ENCODE measurements at regions not wholly inside any gene's neighbourhood (a gene's known extent, or its start where the extent isn't known, plus 50 kb on each side); places are given as distances from the start of the nearest gene placed in this dataset.

- Mint-ChIP-seq H3K4me1 (ENCODE audit: low read depth) (no peaks in the 10 kb centered on the region), H3K27me3 (ENCODE audit: low read depth) (no peaks in the 10 kb centered on the region), H3K9me3 (no peaks in the 10 kb centered on the region), H3K36me3 (ENCODE audit: insufficient read depth) (no peaks in the 10 kb centered on the region), H3K4me3 (no peak overlapping the region)
- DNase-seq (no peak), ATAC-seq (no peak)
Measured at GRCh38 chr3:148070041-148070440, 627.7 kb upstream of the AGTR1 start.

- H3K4me3 Mint-ChIP-seq, result no peak overlapping the region
- no peaks in the 10 kb centered on the region for H3K36me3 Mint-ChIP-seq (ENCODE audit: insufficient read depth)
- DNase-seq (no peak), ATAC-seq (no peak)
- H3K27me3 Mint-ChIP-seq (ENCODE audit: low read depth), result no peaks in the 10 kb centered on the region
- H3K4me1 Mint-ChIP-seq (ENCODE audit: low read depth), result no peaks in the 10 kb centered on the region
- no peaks in the 10 kb centered on the region for H3K9me3 Mint-ChIP-seq
Measured at GRCh38 chr3:148073721-148074456, 623.8 kb upstream of the AGTR1 start.

- Mint-ChIP-seq H3K4me3 (no peak overlapping the region), H3K4me1 (ENCODE audit: low read depth) (no peaks in the 10 kb centered on the region), H3K36me3 (ENCODE audit: insufficient read depth) (no peaks in the 10 kb centered on the region), H3K9me3 (no peaks in the 10 kb centered on the region), H3K27me3 (ENCODE audit: low read depth) (no peaks in the 10 kb centered on the region)
- ATAC-seq, result no peak
- no peak for DNase-seq
Measured at GRCh38 chr3:148074946-148075345, 622.8 kb upstream of the AGTR1 start.

GRCh38 chr3:148075771-148076716 lies 621.7 kb upstream of the AGTR1 start:
- ATAC-seq, result no peak

GRCh38 chr3:148077318-148077923 lies 620.3 kb upstream of the AGTR1 start:
- Mint-ChIP-seq H3K4me1 (ENCODE audit: low read depth) (no peaks in the 10 kb centered on the region), H3K36me3 (ENCODE audit: insufficient read depth) (no peaks in the 10 kb centered on the region), H3K9me3 (no peaks in the 10 kb centered on the region), H3K4me3 (no peak overlapping the region), H3K27me3 (ENCODE audit: low read depth) (no peaks in the 10 kb centered on the region)
- no peak for ATAC-seq
- no peak for DNase-seq

More at GRCh38 chr3:148075771-148076716, 621.7 kb upstream of the AGTR1 start:
- H3K4me1 Mint-ChIP-seq (ENCODE audit: low read depth), result no peaks in the 10 kb centered on the region
- no peak overlapping the region for H3K4me3 Mint-ChIP-seq
- H3K36me3 Mint-ChIP-seq (ENCODE audit: insufficient read depth), result no peaks in the 10 kb centered on the region
- H3K9me3 Mint-ChIP-seq, result no peaks in the 10 kb centered on the region
- no peak for DNase-seq
- no peaks in the 10 kb centered on the region for H3K27me3 Mint-ChIP-seq (ENCODE audit: low read depth)

- H3K4me3 Mint-ChIP-seq, result no peak overlapping the region
- no peaks in the 10 kb centered on the region for H3K9me3 Mint-ChIP-seq
- ATAC-seq (no peak), DNase-seq (no peak)
- H3K36me3 Mint-ChIP-seq (ENCODE audit: insufficient read depth), result no peaks in the 10 kb centered on the region
- no peaks in the 10 kb centered on the region for H3K27me3 Mint-ChIP-seq (ENCODE audit: low read depth)
- H3K4me1 Mint-ChIP-seq (ENCODE audit: low read depth), result no peaks in the 10 kb centered on the region
Measured at GRCh38 chr3:148077965-148078364, 619.7 kb upstream of the AGTR1 start.

- Mint-ChIP-seq H3K4me3 (no peak overlapping the region), H3K9me3 (no peaks in the 10 kb centered on the region), H3K4me1 (ENCODE audit: low read depth) (no peaks in the 10 kb centered on the region), H3K36me3 (ENCODE audit: insufficient read depth) (no peaks in the 10 kb centered on the region), H3K27me3 (ENCODE audit: low read depth) (no peaks in the 10 kb centered on the region)
- no peak for DNase-seq
- no peak for ATAC-seq
Measured at GRCh38 chr3:148078658-148079057, 619.0 kb upstream of the AGTR1 start.

GRCh38 chr3:148079370-148079769 lies 618.3 kb upstream of the AGTR1 start:
- no peaks in the 10 kb centered on the region for H3K27me3 Mint-ChIP-seq (ENCODE audit: low read depth)
- no peaks in the 10 kb centered on the region for H3K4me1 Mint-ChIP-seq (ENCODE audit: low read depth)
- no peaks in the 10 kb centered on the region for H3K9me3 Mint-ChIP-seq
- no peak overlapping the region for H3K4me3 Mint-ChIP-seq
- no peaks in the 10 kb centered on the region for H3K36me3 Mint-ChIP-seq (ENCODE audit: insufficient read depth)
- ATAC-seq (no peak), DNase-seq (no peak)

GRCh38 chr3:148081926-148082325 lies 615.8 kb upstream of the AGTR1 start:
- Mint-ChIP-seq H3K9me3 (no peaks in the 10 kb centered on the region), H3K36me3 (ENCODE audit: insufficient read depth) (no peaks in the 10 kb centered on the region), H3K4me1 (ENCODE audit: low read depth) (no peaks in the 10 kb centered on the region), H3K4me3 (no peak overlapping the region), H3K27me3 (ENCODE audit: low read depth) (no peaks in the 10 kb centered on the region)
- no peak for ATAC-seq
- no peak for DNase-seq

- Mint-ChIP-seq H3K27me3 (ENCODE audit: low read depth) (no peaks in the 10 kb centered on the region), H3K4me3 (no peak overlapping the region), H3K4me1 (ENCODE audit: low read depth) (no peaks in the 10 kb centered on the region), H3K9me3 (no peaks in the 10 kb centered on the region), H3K36me3 (ENCODE audit: insufficient read depth) (no peaks in the 10 kb centered on the region)
- ATAC-seq (no peak), DNase-seq (no peak)
Measured at GRCh38 chr3:148082506-148083280, 615.0 kb upstream of the AGTR1 start.

- H3K4me1 Mint-ChIP-seq (ENCODE audit: low read depth), result no peaks in the 10 kb centered on the region
- no peak overlapping the region for H3K4me3 Mint-ChIP-seq
- H3K27me3 Mint-ChIP-seq (ENCODE audit: low read depth), result no peaks in the 10 kb centered on the region
- no peaks in the 10 kb centered on the region for H3K9me3 Mint-ChIP-seq
- H3K36me3 Mint-ChIP-seq (ENCODE audit: insufficient read depth), result no peaks in the 10 kb centered on the region
- no peak for DNase-seq
- ATAC-seq, result no peak
Measured at GRCh38 chr3:148083526-148084182, 614.0 kb upstream of the AGTR1 start.

- Mint-ChIP-seq H3K9me3 (no peaks in the 10 kb centered on the region), H3K4me3 (no peak overlapping the region), H3K27me3 (ENCODE audit: low read depth) (no peaks in the 10 kb centered on the region), H3K36me3 (ENCODE audit: insufficient read depth) (no peaks in the 10 kb centered on the region), H3K4me1 (ENCODE audit: low read depth) (no peaks in the 10 kb centered on the region)
- ATAC-seq (no peak), DNase-seq (no peak)
Measured at GRCh38 chr3:148084931-148085330, 612.8 kb upstream of the AGTR1 start.

- no peaks in the 10 kb centered on the region for H3K9me3 Mint-ChIP-seq
- ATAC-seq, result no peak
- no peaks in the 10 kb centered on the region for H3K27me3 Mint-ChIP-seq (ENCODE audit: low read depth)
- no peaks in the 10 kb centered on the region for H3K4me1 Mint-ChIP-seq (ENCODE audit: low read depth)
- H3K36me3 Mint-ChIP-seq (ENCODE audit: insufficient read depth), result no peaks in the 10 kb centered on the region
- no peak overlapping the region for H3K4me3 Mint-ChIP-seq
- DNase-seq, result no peak
Measured at GRCh38 chr3:148087601-148088371, 609.9 kb upstream of the AGTR1 start.

All from activated T-cell treated with anti-CD3 and anti-CD28 coated beads, Interleukin-2, amount 50 U/mL, for 4 hours (primary cell).